ENCODE measurements at regions not wholly inside any gene's neighbourhood (a gene's known extent, or its start where the extent isn't known, plus 50 kb on each side); places are given as distances from the start of the nearest gene placed in this dataset.
"Not testable (repeated sequence)": the region's sequence is repeated elsewhere in the genome, so short reads cannot be mapped to it uniquely, and the experiment has no call there.

GRCh38 chr7:19305698-19306097, 160.5 kb upstream of the FERD3L start:
- no peak for DNase-seq

- no peak for DNase-seq
Measured at GRCh38 chr7:19304086-19304485, 158.9 kb upstream of the FERD3L start.

DNA sequence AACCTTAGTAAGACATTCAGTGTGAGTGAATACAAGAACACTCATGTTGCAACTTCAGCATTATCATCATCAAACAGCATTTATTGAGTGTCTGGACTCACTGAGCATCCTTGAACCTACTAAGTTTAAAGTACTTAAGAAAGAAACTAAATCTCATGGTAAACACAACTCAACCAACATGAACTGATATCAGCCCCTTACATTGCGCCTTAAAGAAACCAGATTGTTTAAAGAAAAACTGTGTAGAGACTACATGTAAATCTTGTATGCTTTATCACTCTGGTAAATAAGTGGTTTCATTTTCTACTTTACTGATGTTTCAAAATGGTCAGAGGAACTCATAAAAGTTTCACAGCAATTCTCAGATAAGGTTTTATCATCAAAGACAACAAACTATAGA, 157.5 kb upstream of the FERD3L start:
- DNase-seq = no peak

DNA sequence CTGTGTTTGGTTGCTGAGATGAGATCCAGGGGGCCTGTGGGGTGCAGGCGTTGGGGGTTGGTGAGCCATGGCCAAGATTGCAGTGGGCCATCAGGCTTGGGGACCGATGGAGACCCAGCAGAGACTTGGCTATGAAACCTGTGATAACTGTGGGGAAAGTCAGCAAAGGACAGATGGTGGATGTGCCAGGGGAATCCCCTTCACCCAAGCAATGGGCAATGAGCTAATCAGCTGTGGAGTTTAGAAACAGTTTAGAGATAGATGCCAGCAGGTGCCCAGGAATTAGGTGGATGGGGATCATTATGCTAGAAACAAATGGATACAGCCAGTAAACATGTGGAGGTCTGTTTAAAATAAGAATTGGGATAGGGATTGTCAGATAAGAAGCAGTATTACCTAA, 151.4 kb upstream of the FERD3L start:
- no peak for DNase-seq

DNA sequence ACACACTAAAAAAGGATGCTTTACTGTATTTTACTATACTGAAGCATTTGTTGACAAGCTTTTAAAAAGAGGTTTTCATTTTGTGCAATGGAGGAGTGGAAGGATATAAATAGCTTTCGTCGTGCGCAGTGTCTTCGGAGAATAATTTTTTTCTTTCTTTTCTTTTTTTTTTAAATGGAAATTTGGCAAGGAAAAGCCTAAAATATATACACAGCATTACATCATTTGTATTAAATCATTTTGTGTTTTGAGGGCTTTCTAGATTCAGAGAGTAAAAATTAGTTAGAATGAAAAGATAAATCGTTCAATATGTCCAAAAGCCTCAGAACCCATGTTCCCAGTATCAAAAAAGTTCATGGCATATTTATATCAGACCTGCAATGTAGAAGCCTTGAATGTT, 150.2 kb upstream of the FERD3L start:
- no peak for DNase-seq

DNA sequence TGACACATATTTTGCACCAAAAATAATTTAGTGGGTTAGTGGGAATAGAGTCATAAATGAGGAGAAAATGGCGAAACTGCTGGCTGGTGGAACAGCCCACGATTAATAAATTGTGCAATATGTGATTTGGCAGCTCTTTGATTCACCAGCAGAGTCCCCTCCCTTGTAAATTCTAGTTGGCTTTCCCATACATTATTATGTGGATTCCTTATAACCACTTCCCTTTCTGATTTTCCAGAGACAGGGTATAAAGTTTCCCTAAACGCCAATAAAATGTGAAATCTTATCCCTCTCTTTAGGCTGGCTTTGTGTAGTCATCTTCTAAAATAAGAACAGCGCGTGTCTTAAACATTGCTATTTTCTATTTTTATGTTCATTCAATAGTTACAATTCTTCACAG, 149.4 kb upstream of the FERD3L start:
- no peak for DNase-seq

DNA sequence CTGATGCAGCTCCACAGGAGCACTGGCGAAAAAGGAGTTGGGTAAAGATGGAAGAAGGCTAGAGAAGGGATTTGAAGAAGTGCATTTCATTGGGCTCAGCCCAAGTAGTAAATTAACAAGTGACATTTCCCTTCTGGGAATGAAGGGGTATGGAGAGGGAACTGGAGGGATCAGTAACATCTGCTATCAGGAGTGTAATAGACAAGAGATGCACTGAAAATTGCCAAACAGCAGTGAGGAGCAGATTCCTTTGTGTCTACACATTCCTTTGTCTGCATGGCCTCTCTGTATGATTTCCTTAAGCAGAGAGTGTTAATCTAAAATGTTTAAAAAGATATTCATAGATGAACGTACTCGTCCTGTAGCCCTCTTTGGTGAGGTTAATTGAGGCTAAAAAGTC, 148.2 kb upstream of the FERD3L start:
- no peak for DNase-seq

GRCh38 chr7:19290968-19291367, 145.7 kb upstream of the FERD3L start:
- no peak for DNase-seq

GRCh38 chr7:19290066-19290465, 144.8 kb upstream of the FERD3L start:
- no peak for DNase-seq

- DNase-seq = no peak
Measured at GRCh38 chr7:19284596-19285300, 139.5 kb upstream of the FERD3L start.

DNA sequence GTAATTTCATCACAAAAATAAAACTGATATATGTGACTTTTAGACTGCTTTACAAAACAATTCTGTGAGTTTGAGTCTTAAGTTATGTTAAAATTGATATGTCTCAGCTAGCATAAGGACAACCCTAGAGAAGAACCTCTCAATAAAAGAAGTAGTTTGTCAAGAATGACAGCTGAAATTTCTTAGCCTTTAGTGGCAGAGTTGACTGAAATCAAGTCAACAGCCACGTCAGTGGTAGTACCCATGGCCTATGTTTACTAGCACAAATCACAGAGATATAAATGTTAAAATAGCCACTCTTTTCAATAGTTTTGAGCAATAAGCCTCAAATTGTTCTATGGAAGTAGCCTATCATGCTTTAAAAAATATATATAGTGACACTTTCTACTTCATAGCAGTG, 138.9 kb upstream of the FERD3L start:
- DNase-seq = no peak

DNA sequence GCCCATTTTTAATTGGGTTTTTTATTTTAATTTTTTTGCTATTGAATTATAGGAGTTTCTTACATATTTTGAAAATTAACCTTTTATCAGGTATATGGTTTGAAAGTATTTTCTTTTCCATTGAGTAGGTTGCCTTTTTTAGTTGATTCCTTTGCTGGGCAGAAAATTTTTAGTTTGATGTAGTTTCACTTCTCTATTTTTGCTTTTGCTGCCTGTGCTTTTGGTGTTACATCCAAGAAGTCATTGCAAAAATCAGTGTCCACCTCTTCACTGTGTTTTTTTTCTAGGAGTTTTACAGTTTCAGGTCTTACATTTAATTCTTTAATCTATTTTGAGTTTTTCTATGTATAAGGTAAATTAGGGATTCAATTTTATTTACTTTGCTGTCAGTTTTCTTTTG, 129.8 kb upstream of the FERD3L start:
- DNase-seq = no peak

- not testable (repeated sequence) for DNase-seq
Measured at GRCh38 chr7:19272329-19272728, 127.1 kb upstream of the FERD3L start.

GRCh38 chr7:19269301-19269700, 124.1 kb upstream of the FERD3L start:
- no peak for DNase-seq

DNA sequence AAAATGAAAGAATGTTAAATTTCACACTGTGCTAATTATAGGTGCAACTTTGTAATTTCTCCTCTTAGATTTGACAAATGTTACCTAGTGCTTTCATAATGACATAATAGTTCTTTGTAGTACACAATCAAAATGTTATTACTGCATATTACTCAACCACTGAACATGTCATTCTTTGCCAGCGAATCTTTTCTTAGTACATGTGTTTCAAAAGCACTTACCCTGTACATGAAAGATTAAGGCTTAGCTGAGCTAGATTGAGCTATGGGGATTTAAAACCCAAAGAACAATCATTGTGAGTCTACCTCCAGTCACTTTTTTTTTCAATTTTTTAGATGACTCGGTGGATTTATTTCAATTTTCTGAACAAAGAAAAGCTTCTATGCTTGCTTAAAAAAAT, 123.5 kb upstream of the FERD3L start:
- DNase-seq = no peak

- DNase-seq = no peak
Measured at GRCh38 chr7:19262826-19263225, 117.6 kb upstream of the FERD3L start.

GRCh38 chr7:19249281-19249680, 104.1 kb upstream of the FERD3L start:
- no peak for DNase-seq

DNA sequence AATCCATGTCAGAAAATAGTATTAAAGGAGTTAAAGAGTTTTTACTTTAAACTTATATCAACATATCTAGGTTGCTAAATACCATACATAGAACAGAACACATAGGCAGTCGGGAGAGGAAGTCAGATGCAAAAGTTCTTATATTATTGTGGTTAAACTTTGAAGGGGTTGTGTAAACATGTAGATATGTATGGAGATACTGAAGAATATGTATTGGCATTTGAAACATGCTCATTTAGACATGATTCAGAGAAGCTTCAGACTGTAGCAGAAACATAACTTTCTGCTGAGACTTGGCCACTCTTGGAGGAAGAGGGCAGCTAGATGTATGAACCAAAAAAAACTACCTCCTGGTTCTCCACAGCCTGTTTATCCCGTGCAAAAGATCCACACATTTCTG, 103.5 kb upstream of the FERD3L start:
- DNase-seq = no peak

GRCh38 chr7:19248115-19248514, 102.9 kb upstream of the FERD3L start:
- DNase-seq = no peak

- DNase-seq = no peak
Measured at GRCh38 chr7:19247017-19247416, 101.8 kb upstream of the FERD3L start.

DNA sequence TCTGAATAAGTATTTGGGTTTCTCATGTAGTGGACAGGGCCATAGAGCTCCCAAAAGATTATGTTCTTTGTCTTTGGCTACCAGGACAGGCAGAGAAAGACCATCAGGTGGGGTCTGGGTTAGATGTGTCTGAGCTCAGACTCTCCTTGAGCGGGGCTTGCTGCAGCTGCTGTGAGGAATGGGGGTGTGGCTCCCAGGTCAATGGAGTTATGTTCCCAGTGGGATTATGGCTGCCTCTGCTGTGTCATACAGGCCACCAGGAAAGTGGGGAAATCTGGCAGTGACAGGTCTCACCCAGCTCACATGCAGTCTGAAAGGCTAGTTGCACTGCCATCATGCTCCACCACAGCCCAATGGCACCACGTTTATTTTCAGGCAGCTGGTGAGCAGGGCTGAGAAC, 97.0 kb upstream of the FERD3L start:
- DNase-seq = no peak

DNA sequence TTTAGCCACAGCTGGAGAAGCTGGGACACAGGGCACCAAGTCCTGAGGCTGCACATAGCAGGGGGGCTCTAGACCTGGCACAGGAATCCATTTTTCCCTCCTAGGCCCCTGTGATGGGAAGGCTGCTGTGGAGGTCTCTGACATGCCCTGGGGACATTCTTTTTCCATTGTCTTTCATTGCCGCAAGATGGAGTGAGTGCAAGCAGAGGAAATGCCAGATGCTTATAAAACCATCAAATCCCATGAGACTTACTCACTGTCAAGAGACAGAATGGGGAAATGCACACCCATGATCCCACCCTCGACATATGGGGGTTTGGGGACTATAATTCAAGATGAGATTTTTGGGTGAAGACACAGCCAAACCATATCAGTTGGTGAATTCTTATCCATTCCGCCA, 94.7 kb upstream of the FERD3L start:
- no peak for DNase-seq

DNA sequence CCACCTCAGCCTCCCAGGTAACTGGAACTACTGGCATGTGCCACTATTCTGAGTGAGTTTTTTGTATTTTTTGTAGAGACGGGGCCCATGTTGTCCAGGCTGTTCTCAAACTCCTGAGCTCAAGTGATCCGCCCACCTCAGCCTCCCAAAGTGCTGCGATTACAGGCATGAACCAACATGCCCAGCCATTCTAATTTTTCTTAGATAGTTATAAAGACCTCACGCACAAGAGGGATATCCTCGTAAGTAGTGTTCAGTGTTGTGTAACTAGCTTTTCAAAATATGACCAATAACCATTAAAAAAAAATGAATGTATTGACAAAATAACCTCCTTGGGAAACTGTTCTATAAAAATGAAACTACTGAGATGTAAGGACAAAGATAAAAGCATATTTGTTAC, 90.5 kb upstream of the FERD3L start:
- DNase-seq = no peak

DNA sequence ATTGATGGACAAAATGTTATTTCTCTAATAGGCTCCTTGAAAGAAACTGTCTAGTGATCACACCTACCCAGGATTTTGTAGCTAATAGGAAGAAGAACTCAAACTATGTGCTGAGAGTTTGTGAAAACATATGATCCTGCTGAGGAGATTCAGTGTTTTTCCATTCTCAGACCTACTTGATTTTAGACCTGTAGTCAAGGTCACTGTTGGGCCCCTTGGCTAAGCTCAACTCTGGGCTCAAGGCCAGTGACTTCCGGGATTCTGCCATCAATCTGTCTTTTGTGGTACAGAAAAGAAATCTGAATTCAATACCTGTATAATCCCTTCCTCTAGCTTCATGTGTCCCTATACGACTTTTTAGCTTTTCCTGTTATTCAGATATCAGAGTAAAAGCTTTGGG, 79.7 kb upstream of the FERD3L start:
- no peak for DNase-seq
